ENCODE measurements at regions not wholly inside any gene's neighbourhood (a gene's known extent, or its start where the extent isn't known, plus 50 kb on each side); places are given as distances from the start of the nearest gene placed in this dataset.

DNA sequence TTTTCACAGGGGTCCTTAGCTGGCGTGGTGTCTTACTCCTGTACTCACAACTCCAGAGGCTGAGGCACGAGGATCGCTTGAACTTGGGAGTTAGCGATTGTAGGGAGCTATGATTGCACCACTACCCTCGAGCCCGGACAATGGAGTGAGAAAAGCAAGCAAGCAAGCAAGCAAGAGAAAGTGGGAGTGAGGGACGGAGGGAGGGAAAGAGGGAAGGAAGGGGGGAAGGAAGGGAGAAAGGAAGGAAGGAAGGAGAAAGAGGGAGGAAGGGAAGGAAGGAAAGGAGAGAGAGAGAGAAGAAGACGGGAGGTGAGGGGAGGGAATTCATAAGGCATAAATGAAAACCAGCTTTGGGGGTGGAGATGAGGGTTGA is 120.5 kb downstream of the TRIM27 start:
- DNase-seq (no peak), ATAC-seq (no peak)
- Histone ChIP-seq H3K27me3 (peaks cover under 1 to 95% (median 85%) of the 10 kb centered on the region in 7 donors), H3K27ac (no peak overlapping the region), H3K9me3 (peaks cover 0 to 6% (median 0%) of the 10 kb centered on the region in 11 donors), H3K36me3 (no peaks in the 10 kb centered on the region), H3K4me1 (no peaks in the 10 kb centered on the region), H3K4me3 (no peak overlapping the region)
- TF ChIP-seq CTCF (IDR thresholded peaks at IDR 0.05) = no peak
- intact Hi-C loops (cut with DNase I) = no loop called here
- 5% methylated on average over 8 of the region's 8 CpGs for WGBS, 2 donors

- no peak for TF ChIP-seq CTCF (IDR thresholded peaks at IDR 0.05)
- Histone ChIP-seq H3K27me3 (peaks cover 20 to 100% (median 98%) of the 10 kb centered on the region in 7 donors), H3K4me3 (no peak overlapping the region), H3K36me3 (no peaks in the 10 kb centered on the region), H3K4me1 (peaks cover 0 to 13% (median 0%) of the 10 kb centered on the region in 9 donors), H3K27ac (no peak overlapping the region), H3K9me3 (peaks cover 0 to 6% (median 0%) of the 10 kb centered on the region in 11 donors)
- 4 to 6% methylated on average over 12 of the region's 12 CpGs for WGBS, 2 donors
- intact Hi-C loops (cut with DNase I) = no loop called here
- ATAC-seq (no peak), DNase-seq (no peak)
Measured at GRCh38 chr6:28807682-28808280, 116.0 kb downstream of the TRIM27 start.

DNA sequence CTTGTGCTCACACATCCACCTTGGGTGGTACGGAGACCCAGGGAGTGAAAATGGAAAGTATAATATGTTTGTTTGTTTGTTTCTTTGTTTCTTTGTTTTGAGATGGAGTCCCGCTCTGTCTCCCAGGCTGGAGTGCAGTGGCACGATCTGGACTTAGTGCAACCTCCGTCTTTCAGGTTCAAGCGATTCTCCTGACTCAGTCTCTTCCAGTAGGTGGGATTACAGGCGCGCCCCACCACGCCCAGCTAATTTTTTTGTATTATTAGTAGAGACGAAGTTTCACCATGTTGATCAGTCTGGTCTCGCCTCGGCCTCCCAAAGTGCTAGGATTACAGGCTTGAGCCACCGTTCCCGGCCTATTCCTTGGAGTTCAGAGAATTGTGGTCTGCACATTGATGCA is 115.4 kb downstream of the TRIM27 start:
- no peak overlapping the region for H3K4me3 ChIP-seq
- 10 to 13% methylated on average over 13 of the region's 13 CpGs for WGBS, 2 donors
- ATAC-seq = no peak
- DNase-seq = no peak
- peaks cover 0 to 6% (median 0%) of the 10 kb centered on the region in 11 donors for H3K9me3 ChIP-seq
- peaks cover 26 to 100% (median 98%) of the 10 kb centered on the region in 7 donors for H3K27me3 ChIP-seq
- no peaks in the 10 kb centered on the region for H3K36me3 ChIP-seq
- peaks cover 0 to 13% (median 0%) of the 10 kb centered on the region in 9 donors for H3K4me1 ChIP-seq
- H3K27ac ChIP-seq = no peak overlapping the region
- TF ChIP-seq CTCF (IDR thresholded peaks at IDR 0.05) = no peak
- intact Hi-C loops (cut with DNase I) = no loop called here

DNA sequence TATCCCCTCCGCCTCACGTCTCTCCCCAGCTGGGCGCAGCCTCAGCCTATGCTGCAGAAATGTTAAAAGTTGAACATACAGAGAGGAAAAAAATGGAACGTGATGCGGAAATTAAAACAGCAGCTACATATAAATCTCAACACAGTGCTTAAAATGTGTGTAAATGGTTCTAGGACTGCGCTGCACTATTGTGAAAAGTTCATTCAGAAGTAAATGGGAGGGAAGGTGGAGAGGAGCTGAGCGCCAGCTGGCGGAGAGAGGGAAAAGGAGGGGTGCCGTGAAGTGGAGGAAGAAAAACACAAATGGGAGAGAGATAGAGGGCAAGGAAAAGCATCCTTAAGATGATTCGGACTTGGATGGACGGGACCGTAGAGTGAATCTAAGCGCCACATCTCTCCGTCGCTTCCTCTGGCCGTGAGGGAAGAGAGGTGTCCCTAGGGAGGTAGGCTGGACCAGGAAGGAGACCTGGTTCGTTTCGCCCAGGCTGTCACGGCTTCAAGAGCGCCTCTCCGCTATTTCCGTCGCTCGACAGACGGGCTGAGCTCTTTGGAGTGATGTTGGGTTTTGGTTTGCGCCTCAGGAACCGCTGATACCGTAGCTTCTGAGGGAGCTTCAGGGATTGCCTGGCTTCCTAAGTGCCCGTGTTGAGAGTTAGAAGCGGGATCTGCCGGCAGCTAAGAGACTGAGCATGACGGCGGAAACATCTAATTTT is 113.7 kb downstream of the TRIM27 start:
- 1 to 2% methylated on average over 33 of the region's 33 CpGs for WGBS, 2 donors
- Histone ChIP-seq H3K27ac (no peak overlapping the region), H3K27me3 (peaks cover 35 to 100% (median 98%) of the 10 kb centered on the region in 7 donors), H3K4me1 (peaks cover 0 to 13% (median 0%) of the 10 kb centered on the region in 9 donors), H3K36me3 (no peaks in the 10 kb centered on the region), H3K9me3 (peaks cover 0 to 6% (median 0%) of the 10 kb centered on the region in 11 donors), H3K4me3 (no peak overlapping the region)
- intact Hi-C loops (cut with DNase I) = no loop called here
- TF ChIP-seq CTCF (IDR thresholded peaks at IDR 0.05) = no peak
- no peak for ATAC-seq
- DNase-seq = no peak

All from heart right ventricle (tissue), 16 donors.